ENCODE measurements at regions not wholly inside any gene's neighbourhood (a gene's known extent, or its start where the extent isn't known, plus 50 kb on each side); places are given as distances from the start of the nearest gene placed in this dataset.

- 95 to 98% methylated on average over 4 of the region's 4 CpGs for WGBS, 2 donors
- Histone ChIP-seq H3K4me3 (replicated peaks in 1 of 3) (no peak overlapping the region), H3K4me1 (no peaks in the 10 kb centered on the region), H3K9me3 (no peaks in the 10 kb centered on the region), H3K27ac (no peak overlapping the region), H3K27me3 (no peaks in the 10 kb centered on the region), H3K36me3 (no peaks in the 10 kb centered on the region)
- intact Hi-C loops (cut with DNase I), result no loop called here
- TF ChIP-seq POLR2A (IDR thresholded peaks at IDR 0.05) (no peak), CTCF (IDR thresholded peaks at IDR 0.05) (no peak)
- DNase-seq, result no peak
These were observed 1029.8 kb downstream of the SI start for GRCh38 chr3:164048451-164048850.

GRCh38 chr3:164040991-164041390 lies 1037.3 kb downstream of the SI start:
- TF ChIP-seq CTCF (IDR thresholded peaks at IDR 0.05) (no peak), POLR2A (IDR thresholded peaks at IDR 0.05) (no peak)
- Histone ChIP-seq H3K36me3 (no peaks in the 10 kb centered on the region), H3K4me3 (replicated peaks in 1 of 3) (no peak overlapping the region), H3K27ac (no peak overlapping the region), H3K27me3 (no peaks in the 10 kb centered on the region), H3K4me1 (no peaks in the 10 kb centered on the region), H3K9me3 (no peaks in the 10 kb centered on the region)
- intact Hi-C loops (cut with DNase I), result no loop called here
- DNase-seq, result no peak
- 64 to 70% methylated on average over 2 of the region's 2 CpGs for WGBS, 2 donors

- Histone ChIP-seq H3K4me3 (replicated peaks in 1 of 3) (no peak overlapping the region), H3K9me3 (no peaks in the 10 kb centered on the region), H3K27me3 (no peaks in the 10 kb centered on the region), H3K27ac (no peak overlapping the region), H3K36me3 (no peaks in the 10 kb centered on the region), H3K4me1 (no peaks in the 10 kb centered on the region)
- WGBS, 2 donors, result 27 to 61% methylated on average over 4 of the region's 4 CpGs
- TF ChIP-seq CTCF (IDR thresholded peaks at IDR 0.05) (no peak), POLR2A (IDR thresholded peaks at IDR 0.05) (no peak)
- DNase-seq, result no peak
- intact Hi-C loops (cut with DNase I), result no loop called here
These were observed 1048.1 kb downstream of the SI start for GRCh38 chr3:164030194-164030593.

DNA sequence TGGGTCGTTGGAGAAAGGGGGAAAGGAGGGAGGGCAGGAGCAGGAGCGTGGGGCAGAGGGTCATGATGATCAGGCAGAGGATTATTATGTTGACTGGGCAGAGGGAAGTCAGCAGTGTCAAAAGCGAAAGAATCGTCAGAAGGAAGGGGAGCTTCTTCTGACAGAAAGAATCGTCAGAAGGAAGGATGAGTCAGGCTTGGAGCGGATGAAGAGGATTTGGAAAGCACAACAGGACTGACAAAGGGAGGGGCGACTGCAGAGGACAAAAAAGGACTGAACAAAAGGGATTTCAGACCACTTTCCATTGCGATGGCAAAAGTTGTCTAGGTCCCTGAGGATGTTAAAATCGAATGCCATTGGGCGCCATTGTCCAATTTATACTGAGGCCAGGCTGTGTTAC lies 1053.5 kb downstream of the SI start:
- Histone ChIP-seq H3K36me3 (no peaks in the 10 kb centered on the region), H3K4me3 (replicated peaks in 1 of 3) (no peak overlapping the region), H3K4me1 (no peaks in the 10 kb centered on the region), H3K27me3 (no peaks in the 10 kb centered on the region), H3K9me3 (no peaks in the 10 kb centered on the region), H3K27ac (no peak overlapping the region)
- WGBS, 2 donors, result 85 to 87% methylated on average over 10 of the region's 10 CpGs
- intact Hi-C loops (cut with DNase I), result no loop called here
- DNase-seq, result no peak
- TF ChIP-seq CTCF (IDR thresholded peaks at IDR 0.05), result no peak
- TF ChIP-seq POLR2A (IDR thresholded peaks at IDR 0.05), result no peak

- H3K27ac ChIP-seq, result no peak overlapping the region
- no peak overlapping the region for H3K4me3 ChIP-seq (replicated peaks in 1 of 3)
- DNase-seq, result no peak
- H3K9me3 ChIP-seq, result no peaks in the 10 kb centered on the region
- intact Hi-C loops (cut with DNase I), result no loop called here
- TF ChIP-seq CTCF (IDR thresholded peaks at IDR 0.05), result no peak
- TF ChIP-seq POLR2A (IDR thresholded peaks at IDR 0.05), result no peak
- no peaks in the 10 kb centered on the region for H3K27me3 ChIP-seq
- 83% methylated on average over 4 of the region's 4 CpGs for WGBS, 2 donors
- H3K36me3 ChIP-seq, result no peaks in the 10 kb centered on the region
- H3K4me1 ChIP-seq, result no peaks in the 10 kb centered on the region
These were observed 1054.8 kb downstream of the SI start for GRCh38 chr3:164023480-164023879.
